Large intestine (tissue), 3 donors: ENCODE measurements at regions not wholly inside any gene's neighbourhood (a gene's known extent, or its start where the extent isn't known, plus 50 kb on each side); places are given as distances from the start of the nearest gene placed in this dataset.

ENCODE experiments used
- DNase-seq, 2 donors: peaks; one replicate each; pipeline versions ENCODE4 v3.0.0 to v3.0.0-alpha.2; 2013
- H3K27ac ChIP-seq: one replicate; pipeline ENCODE4 v1.5.1; 2013; ENCODE audit warnings: low read length
- H3K27me3 ChIP-seq: 2 replicates; pipeline ENCODE4 v1.6.1; 2013; ENCODE audit warnings: low read length; ENCODE audit not compliant: control insufficient read depth, insufficient read depth
- H3K36me3 ChIP-seq: 2 replicates; pipeline ENCODE4 v1.6.1; 2013; ENCODE audit warnings: low read length; ENCODE audit not compliant: control insufficient read depth, insufficient read depth
- H3K4me1 ChIP-seq: one replicate; pipeline ENCODE4 v1.6.1; 2013; ENCODE audit warnings: low read length; ENCODE audit not compliant: control insufficient read depth, insufficient read depth
- H3K4me3 ChIP-seq: one replicate; pipeline ENCODE4 v1.5.1; 2013; ENCODE audit warnings: low read length
- H3K9me3 ChIP-seq: one replicate; pipeline ENCODE4 v1.6.1; 2013; ENCODE audit warnings: mild to moderate bottlenecking, low read depth, low read length, moderate library complexity; ENCODE audit not compliant: control insufficient read depth
- whole genome bisulfite sequencing: methylation state at CpG from one replicate; pipeline ENCODE4 v1.1.5; 2013; ENCODE audit warnings: low lambda C conversion rate; ENCODE audit not compliant: insufficient coverage; 5-methylcytosine and 5-hydroxymethylcytosine counted together

DNA sequence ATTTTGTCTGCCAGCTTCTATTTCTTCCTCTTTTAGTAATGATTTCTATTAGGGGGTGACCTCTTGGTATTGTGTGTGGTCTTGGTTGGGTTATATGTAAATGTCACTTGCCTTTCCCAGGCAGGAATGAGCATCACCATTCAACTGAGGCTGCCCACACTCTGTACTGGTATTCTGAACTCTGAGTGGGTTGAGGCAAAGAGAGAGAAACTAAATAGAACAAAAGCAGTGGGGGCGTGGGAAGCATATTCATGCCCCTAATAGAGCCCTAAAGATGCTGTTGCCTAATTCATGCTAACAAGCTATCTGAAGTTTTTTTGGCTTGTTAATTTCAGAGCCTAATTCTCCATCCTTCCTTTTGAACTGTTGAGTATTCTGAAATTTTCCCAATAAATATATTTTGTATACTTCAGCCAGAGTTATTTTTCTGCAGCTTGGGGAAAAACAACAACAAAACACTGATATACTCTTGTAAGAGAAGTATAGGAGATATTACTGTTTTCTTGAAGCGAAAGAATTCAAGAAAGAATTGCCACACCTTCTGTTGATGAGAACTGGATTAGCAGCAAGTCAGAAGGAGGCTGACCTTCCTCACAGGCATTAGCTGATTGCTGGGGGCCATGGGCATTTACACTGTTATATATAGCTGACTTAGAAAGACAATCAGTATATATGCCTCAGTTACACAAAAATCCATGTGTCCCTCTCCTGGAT, 315.8 kb upstream of the KLF12 start:
- Histone ChIP-seq H3K27me3 (no peaks in the 10 kb centered on the region), H3K27ac (no peak overlapping the region), H3K4me3 (no peak overlapping the region), H3K36me3 (no peaks in the 10 kb centered on the region), H3K4me1 (no peaks in the 10 kb centered on the region), H3K9me3 (no peaks in the 10 kb centered on the region)
- no CpG with 5 or more reads among the region's 2 CpGs for WGBS
- no peak for DNase-seq

DNA sequence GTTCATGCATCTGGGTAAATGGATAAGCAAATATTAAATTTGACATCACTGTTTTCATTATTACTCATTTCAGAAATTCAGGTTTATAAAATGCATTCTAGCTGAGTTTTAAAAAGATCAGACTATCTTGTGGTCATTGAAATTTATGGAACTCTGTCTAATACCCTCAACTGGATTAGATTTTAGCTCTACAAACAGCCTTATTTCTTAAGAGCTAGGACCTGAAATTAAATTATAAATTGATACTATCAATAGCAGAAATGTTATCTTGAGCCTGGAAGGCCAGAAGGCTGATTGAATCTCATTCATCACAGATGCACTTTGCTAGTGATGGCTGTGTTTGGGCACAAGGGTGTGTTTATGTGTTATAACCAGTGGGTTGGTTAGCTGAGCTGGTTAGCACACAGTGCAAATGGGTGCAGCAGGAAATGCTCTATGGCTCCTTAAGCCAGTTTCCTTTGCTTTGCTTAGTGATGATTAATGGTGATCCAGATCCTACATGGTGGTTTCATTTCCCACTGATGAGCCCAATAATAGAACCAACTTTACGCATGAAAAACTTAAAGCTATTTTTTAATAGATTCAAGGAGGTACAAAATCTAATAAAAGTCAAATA, 310.8 kb upstream of the KLF12 start:
- no peaks in the 10 kb centered on the region for H3K36me3 ChIP-seq
- H3K27ac ChIP-seq, result no peak overlapping the region
- DNase-seq, result no peak
- WGBS, result 100% methylated on average over 1 of the region's 1 CpG
- H3K4me1 ChIP-seq, result no peaks in the 10 kb centered on the region
- no peaks in the 10 kb centered on the region for H3K9me3 ChIP-seq
- H3K27me3 ChIP-seq, result no peaks in the 10 kb centered on the region
- no peak overlapping the region for H3K4me3 ChIP-seq

DNA sequence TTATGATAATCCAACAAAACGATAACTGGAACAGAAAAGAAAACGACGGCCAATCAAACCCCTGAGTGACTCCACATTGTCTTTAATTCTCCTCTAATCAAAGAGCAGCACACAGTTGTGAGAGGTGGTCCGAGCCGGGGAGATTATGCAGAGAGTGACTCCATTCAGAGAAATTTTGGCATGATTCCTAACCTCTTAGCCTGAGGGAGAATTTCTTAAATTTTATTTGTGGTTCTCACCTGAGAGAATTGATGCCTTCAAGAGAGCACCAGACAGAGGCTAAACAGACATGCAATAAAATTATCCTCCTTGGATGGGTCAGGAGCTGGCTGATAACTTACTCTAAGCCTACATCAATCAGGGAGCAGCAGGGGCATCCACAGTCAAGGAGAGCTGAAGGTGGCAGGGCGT, 310.0 kb upstream of the KLF12 start:
- Histone ChIP-seq H3K36me3 (no peaks in the 10 kb centered on the region), H3K27ac (no peak overlapping the region), H3K4me1 (no peaks in the 10 kb centered on the region), H3K9me3 (no peaks in the 10 kb centered on the region), H3K4me3 (no peak overlapping the region), H3K27me3 (no peaks in the 10 kb centered on the region)
- WGBS, result no CpG with 5 or more reads among the region's 6 CpGs
- DNase-seq, result no peak

DNA sequence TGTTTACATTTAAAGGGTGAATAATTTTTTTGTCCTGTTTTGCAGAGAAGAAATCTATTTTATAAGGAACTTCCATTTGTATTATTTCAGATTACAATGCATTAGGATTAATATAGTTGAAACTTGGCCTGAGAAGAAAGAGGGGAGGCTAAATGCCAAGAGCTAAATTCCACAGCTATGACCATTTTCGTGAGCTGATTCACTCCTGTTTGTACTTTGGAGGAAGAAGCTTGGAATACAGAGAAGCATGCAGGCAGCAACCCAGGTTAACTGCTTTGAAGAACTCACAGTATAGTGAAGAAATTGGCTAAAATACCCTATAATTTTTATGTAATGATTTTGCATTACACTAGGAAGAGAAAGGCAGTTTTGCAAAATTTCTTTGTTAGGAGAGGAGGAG, 309.4 kb upstream of the KLF12 start:
- Histone ChIP-seq H3K4me1 (no peaks in the 10 kb centered on the region), H3K27ac (no peak overlapping the region), H3K36me3 (no peaks in the 10 kb centered on the region), H3K9me3 (no peaks in the 10 kb centered on the region), H3K27me3 (no peaks in the 10 kb centered on the region), H3K4me3 (no peak overlapping the region)
- no CpG with 5 or more reads among the region's 1 CpG for WGBS
- DNase-seq, result peak in 1 of 2 donors; percentile 6

DNA sequence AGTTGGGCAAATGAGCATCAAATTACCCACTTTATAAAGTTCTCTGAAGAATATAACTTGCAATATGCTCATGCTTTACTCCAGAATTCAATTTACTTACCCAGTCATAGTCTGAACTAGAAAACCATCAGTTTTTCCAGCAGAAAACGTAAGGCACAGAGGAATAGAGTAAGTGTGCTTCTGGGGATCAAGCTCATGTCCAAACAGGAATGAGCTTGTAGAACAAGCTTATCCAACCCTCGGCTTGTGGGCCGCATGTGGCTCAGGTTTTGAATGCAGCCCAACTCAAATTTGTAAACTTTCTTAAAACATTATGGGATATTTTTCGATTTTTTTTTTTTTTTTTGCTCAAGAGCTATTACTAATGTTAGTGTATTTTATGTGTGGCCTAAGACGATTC, 308.5 kb upstream of the KLF12 start:
- Histone ChIP-seq H3K4me1 (no peaks in the 10 kb centered on the region), H3K36me3 (no peaks in the 10 kb centered on the region), H3K4me3 (no peak overlapping the region), H3K27me3 (no peaks in the 10 kb centered on the region), H3K27ac (no peak overlapping the region), H3K9me3 (no peaks in the 10 kb centered on the region)
- no peak for DNase-seq
- WGBS, result no CpG with 5 or more reads among the region's 5 CpGs

DNA sequence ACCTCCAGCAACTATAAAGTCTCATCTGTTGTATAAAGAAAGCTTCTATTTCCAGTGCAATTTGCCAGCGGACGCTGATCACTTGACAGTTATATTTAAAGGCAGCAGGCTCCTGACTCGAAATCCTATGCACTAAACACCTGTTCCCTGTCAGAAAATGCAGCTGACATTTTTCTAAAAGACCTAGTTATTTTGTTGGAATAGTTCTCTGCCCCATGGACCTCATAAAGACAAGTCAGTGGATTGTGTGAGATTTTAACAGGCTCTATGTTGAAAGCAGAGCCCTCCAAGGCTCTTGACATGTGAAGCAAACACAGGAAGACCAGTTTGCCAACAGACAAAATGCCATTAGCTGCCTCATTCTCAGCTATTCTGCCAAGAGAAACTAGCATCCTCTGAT, 304.7 kb upstream of the KLF12 start:
- Histone ChIP-seq H3K27ac (no peak overlapping the region), H3K4me1 (no peaks in the 10 kb centered on the region), H3K27me3 (no peaks in the 10 kb centered on the region), H3K9me3 (no peaks in the 10 kb centered on the region), H3K4me3 (no peak overlapping the region), H3K36me3 (no peaks in the 10 kb centered on the region)
- no peak for DNase-seq
- WGBS, result no CpG with 5 or more reads among the region's 3 CpGs

DNA sequence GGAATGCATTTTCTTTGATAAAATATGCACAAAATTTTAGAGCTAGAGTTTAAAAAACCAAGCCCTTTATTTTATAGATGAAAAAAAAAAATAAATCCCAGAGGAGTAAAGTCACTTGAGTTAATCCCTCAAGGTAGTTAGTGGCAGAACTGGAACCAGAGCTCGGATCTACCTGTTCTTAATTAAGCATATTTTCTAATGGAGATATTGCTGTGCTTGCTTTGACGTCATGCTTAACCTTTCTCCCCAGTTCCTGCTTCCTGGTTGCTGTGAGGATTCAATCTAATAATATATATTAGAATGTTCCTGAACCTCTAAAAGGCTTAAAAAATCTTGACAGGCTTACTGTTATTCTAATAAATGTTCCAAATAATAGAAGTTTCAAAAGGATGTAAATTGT, 300.6 kb upstream of the KLF12 start:
- Histone ChIP-seq H3K4me1 (no peaks in the 10 kb centered on the region), H3K4me3 (no peak overlapping the region), H3K9me3 (no peaks in the 10 kb centered on the region), H3K27ac (no peak overlapping the region), H3K36me3 (no peaks in the 10 kb centered on the region), H3K27me3 (no peaks in the 10 kb centered on the region)
- WGBS, result no CpG with 5 or more reads among the region's 2 CpGs
- no peak for DNase-seq

DNA sequence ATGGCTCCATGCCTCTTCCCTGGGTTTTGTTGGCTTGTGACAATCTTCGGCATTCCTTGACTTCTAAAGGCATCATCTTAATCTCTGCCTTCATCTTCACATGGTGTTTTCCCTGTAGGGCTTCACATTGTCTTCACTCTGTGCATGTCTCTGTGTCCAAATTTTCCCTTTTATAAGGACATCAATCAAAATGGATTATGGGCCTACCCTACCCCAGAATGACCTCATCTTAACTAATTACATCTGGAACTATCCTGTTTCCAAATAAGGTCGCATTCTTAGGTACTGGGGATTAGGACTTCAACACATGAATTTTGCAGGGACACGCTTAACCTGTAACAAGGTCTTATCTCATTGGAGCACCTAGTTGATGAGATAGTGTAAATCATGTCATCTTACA, 290.3 kb upstream of the KLF12 start:
- H3K4me3 ChIP-seq, result no peak overlapping the region
- no peaks in the 10 kb centered on the region for H3K27me3 ChIP-seq
- H3K9me3 ChIP-seq, result no peaks in the 10 kb centered on the region
- no peaks in the 10 kb centered on the region for H3K36me3 ChIP-seq
- H3K27ac ChIP-seq, result no peak overlapping the region
- no CpG with 5 or more reads among the region's 3 CpGs for WGBS
- no peaks in the 10 kb centered on the region for H3K4me1 ChIP-seq
- DNase-seq, result no peak

DNA sequence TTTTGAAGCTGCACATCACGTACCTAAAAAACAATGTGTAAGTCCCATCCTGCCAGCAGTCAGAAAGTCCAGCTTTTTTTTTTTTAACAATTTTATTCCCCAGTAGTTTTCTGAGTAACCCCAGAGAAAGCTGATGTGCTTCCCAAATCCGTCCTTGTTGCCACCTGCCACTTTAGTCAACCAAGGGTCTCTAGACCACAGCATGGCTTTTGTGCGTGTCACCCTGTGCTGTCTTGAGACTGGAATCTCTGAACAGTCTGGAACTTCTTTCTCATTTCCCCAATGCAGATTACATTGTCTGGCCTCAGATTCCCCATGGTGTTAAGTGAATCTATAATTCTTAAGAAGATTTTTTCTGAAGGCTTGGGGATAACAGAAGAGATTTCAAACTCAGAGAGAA, 289.2 kb upstream of the KLF12 start:
- 100% methylated on average over 1 of the region's 3 CpGs for WGBS
- no peaks in the 10 kb centered on the region for H3K9me3 ChIP-seq

DNA sequence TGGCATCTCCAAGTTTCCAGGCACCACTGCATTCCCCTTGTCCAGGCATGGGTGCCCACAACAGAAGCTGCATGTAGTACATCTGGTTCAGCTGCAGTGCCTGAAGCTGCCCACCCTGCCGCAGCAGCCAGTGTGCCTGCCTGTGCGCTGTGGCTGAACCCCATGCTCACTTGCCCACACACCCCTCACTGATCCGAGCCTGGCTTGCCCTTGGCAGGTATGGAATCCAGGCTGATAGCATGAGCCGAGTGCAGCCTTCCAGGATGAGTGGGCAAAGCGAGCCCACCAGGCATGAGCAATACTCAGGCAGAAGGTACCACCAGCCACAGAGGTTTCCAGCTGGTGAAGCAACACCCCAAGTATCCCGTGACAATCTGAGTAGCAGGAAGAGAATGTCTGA, 280.3 kb upstream of the KLF12 start:
- no CpG with 5 or more reads among the region's 6 CpGs for WGBS
- Histone ChIP-seq H3K9me3 (peaks cover 9% of the 10 kb centered on the region), H3K27ac (no peak overlapping the region), H3K4me1 (no peaks in the 10 kb centered on the region), H3K36me3 (no peaks in the 10 kb centered on the region), H3K4me3 (no peak overlapping the region), H3K27me3 (no peaks in the 10 kb centered on the region)
- DNase-seq, result no peak

More for the DNA sequence above, 289.2 kb upstream of the KLF12 start:
- no peaks in the 10 kb centered on the region for H3K27me3 ChIP-seq
- DNase-seq, result no peak
- H3K27ac ChIP-seq, result no peak overlapping the region
- H3K4me1 ChIP-seq, result no peaks in the 10 kb centered on the region
- no peaks in the 10 kb centered on the region for H3K36me3 ChIP-seq
- H3K4me3 ChIP-seq, result no peak overlapping the region

DNA sequence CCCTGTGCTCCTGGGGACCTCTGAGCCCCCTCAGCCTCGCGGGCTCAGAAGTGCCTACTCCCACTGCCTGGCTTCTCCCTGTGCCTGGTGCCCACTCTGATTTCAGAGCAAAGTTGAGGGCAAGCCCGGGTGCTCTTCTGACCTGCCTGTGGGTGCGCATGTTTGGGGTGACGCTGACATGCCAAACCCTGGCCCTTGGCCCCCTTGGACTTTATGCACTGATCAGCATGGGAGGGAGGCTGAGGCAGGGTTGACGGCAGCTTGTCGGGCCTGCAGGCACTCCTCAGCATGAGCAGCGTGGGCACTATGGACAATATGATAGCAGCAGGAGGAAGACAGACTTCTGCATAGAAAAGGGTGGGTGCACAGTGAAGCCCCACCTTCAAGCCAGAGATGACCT, 279.3 kb upstream of the KLF12 start:
- Histone ChIP-seq H3K27ac (no peak overlapping the region), H3K4me3 (no peak overlapping the region), H3K27me3 (no peaks in the 10 kb centered on the region), H3K9me3 (peaks cover 9% of the 10 kb centered on the region), H3K4me1 (no peaks in the 10 kb centered on the region), H3K36me3 (no peaks in the 10 kb centered on the region)
- WGBS, result no CpG with 5 or more reads among the region's 8 CpGs
- no peak for DNase-seq
